Stimulated activated CD4-positive, alpha-beta T cell treated with anti-CD3 and anti-CD28 coated beads, TNF-alpha, amount 100 ng/mL, for 4 hours (primary cell): ENCODE measurements at regions not wholly inside any gene's neighbourhood (a gene's known extent, or its start where the extent isn't known, plus 50 kb on each side); places are given as distances from the start of the nearest gene placed in this dataset.
"Not testable (repeated sequence)": the region's sequence is repeated elsewhere in the genome, so short reads cannot be mapped to it uniquely, and the experiment has no call there.

Source experiments
- DNase-seq, 3 experiments: peaks; one replicate each; pipeline ENCODE4 v3.0.0-alpha.2; 2020; ENCODE audit warnings: low read depth in 3 of 3

DNA sequence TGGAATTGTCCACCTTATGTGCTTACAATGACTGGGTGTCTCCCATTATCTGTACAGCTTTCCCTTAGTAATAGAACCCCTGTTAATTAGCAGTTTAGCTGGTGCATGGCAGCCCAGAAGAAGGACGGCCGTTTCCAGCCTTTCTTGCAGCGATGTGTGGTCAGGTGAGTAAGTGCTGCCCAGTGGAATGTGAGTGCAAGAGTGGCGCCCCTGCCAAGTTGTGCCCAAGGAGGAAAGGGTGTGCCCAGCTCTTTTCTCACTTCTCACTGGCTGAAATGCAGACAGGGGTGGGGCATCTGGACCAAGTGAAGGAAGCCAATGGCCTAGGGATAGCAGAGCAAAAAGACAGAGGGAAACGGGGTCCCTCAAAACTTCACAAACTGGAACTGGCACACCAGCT, 296.8 kb downstream of the PREX1 start:
- no peak for DNase-seq

DNA sequence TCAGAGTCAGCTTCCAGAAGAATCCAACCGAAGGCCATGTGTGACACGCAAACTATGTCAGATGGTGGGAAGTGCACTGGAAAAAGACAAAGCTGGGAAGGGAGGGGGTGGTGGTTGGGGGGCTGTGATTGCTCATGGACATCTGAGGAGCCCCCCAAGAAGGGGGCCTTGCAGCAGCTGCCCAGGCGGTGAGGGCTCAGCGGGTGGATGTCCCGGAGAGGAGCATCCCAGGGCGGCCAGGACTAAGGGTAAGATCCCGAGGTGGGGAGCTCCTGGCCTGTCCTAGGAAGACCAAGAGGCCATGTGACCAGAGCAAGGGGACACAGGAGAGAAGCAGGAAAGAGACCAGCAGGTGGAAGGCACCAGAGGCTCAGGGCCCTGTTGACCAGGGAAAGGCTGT, 299.5 kb downstream of the PREX1 start:
- no peak for DNase-seq

DNA sequence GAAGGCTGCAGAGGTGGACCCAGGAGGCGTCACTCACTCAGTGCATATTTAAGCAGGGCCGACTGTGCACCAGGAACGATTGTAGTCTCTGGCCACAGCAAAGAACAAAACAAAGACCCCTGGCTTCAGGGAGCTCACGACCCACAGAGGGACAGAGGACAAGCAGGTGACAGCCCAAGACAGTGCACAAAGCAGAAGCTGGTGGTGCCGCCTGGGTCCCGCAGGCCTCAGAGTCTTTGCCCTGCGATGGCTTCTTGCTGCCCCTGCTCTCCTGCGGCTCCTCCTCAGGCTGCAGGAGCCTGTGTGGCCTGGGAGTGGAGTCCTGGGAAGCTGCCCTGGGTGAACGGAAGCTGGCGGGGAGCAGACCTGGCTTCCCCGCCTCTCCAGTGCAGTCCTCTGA, 300.0 kb downstream of the PREX1 start:
- no peak for DNase-seq

DNA sequence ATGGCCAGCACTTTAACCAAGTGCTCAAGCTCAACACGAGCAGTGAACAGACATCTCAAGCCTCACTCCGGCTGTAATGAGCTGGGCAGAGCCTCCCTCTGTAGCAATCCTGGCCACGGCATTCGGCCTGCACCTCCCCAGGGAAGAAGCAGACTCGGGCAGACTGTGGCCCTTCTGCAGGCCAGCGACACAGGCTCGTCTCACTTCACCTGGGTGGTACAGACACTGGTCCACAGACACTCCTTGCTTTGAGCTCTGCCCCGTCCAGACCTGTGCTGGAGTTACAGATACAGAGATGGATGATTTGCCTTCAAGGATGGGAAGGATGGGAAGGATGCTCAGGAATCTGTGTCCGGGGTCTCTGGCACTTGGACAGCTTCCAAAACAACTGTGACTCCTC, 300.9 kb downstream of the PREX1 start:
- DNase-seq, result no peak

DNA sequence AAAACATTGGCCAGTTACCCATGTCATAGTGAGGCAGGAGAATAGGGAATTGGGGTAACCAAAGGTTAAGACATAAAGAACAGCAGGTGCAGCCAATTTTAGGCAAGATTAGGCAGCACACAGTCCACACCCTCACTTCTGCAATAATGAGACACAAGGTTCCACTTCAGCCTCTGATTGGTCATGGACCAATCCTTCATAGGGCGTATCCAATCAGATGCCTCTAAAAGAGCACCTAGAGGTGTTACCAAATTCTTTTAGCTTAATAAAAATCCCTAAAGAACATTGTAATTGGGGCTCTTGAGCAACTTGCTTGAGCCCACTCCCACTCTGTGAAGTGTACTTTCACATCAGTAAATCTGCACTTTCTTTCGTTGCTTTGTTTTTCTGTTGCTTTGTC, 302.4 kb downstream of the PREX1 start:
- no peak for DNase-seq

DNA sequence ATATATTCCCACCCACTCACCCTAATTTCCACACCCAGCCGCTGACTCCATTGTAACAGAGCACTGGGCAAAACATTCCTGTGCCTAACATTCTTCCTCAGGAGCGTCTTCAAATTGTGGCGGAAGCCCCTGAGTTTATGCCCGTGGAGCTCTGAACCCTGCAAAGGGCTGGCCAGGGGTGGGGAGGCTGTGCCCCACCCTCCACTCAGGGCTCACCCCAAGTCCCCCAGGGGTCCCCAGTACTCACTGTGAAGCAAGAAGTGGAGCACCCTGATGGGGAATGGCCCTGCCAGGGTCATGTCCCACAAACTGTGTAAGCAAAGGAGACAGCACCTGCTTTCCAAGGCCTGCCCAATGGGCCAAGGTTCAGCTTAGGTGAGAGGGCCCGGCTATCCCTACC, 303.2 kb downstream of the PREX1 start:
- DNase-seq, result no peak

DNA sequence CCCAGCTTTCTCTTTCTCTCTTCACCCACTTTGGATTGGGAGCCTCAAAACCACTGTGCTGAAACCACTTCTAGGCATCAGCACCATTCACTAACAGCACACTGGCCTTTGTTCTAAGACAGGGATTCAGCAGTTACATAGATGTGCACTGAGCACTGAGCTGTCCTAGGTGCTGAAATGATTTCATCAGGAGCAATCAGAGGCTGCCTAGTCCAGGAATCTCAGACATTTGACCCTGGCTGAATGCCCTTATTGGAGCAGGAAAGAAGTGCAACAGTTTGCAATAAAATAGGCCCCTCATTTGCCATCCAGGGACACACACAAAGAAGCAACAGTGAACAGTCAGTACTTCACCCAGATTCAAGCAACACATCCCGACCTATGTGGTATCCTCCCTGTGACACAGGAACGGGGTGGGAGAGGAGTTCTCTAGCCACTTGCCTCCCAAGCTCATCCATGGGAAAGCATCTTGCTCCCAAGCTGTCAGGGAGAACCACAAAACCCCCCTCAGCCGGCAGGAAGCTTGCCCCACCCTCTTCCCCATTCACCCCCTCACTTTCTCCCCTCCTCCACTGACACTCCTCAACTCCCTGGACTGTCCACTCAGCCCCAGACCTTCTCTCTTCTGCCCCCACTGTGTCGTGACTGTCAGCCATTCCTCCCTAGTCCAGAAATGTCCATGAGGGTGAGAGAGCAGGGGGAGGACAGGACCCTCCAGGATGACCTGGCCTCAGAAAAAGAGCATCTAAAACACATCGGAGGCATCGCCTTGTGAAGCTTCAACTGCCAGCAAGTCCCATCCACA, 304.4 kb downstream of the PREX1 start:
- DNase-seq, result no peak

DNA sequence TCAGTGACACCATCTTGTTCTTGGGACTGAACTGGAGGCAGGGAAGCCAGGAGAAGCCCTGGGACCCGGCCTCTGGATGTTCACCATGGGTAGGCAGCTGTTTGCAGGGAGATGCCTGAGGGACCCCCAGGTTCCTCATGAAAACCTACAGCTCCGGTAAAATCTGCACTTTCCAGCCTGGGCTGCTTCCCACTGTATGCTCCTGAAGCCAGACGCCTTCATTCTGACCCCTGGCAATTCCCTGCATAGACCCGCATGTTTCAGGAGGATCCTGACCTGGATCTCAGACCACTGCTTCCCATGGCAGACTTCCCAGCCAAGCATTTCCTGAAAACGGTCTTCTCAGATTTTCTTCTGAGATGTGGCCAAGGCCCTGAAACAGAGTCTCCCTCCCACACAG, 306.7 kb downstream of the PREX1 start:
- DNase-seq, result no peak

DNA sequence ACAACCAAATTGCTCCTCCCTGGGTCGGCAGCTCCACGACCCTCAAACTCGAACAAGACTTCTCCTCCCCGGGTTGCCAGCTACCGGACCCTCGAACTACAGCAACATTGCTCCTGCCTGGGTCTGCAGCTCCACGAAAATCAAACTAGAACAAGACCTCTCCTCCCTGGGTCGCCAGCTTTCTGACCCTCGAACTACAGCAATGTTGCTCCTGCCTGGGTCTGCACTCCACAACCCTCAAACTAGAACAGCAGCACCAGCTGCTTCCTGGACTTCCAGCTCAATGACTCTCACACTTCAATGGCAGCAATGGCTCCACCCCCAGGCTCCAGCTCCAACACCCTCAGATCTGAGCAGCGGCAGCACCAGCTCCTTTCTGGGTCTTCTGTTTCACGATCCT, 311.6 kb downstream of the PREX1 start:
- not testable (repeated sequence) for DNase-seq

DNA sequence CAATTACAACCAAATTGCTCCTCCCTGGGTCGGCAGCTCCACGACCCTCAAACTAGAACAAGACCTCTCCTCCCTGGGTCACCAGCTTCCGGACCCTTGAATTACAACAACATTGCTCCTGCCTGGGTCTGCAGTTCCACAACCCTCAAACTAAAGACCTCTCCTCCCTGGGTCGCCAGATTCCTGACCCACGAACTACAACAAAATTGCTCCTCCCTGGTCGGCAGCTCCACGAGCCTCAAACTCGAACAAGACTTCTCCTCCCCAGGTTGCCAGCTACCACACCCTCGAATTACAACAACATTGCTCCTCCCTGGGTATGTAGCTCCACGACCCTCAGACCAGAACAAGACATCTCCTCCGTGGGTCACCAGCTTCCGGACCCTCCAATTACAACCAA, 313.2 kb downstream of the PREX1 start:
- not testable (repeated sequence) for DNase-seq

DNA sequence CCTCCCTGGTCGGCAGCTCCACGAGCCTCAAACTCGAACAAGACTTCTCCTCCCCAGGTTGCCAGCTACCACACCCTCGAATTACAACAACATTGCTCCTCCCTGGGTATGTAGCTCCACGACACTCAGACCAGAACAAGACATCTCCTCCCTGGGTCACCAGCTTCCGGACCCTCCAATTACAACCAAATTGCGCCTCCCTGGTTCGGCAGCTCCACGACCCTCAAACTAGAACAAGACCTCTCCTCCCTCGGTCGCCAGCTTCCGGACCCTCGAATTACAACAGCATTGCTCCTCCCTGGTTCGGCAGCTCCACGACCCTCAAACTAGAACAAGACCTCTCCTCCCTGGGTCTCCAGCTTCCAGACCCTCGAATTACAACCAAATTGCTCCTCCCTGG, 315.3 kb downstream of the PREX1 start:
- not testable (repeated sequence) for DNase-seq

DNA sequence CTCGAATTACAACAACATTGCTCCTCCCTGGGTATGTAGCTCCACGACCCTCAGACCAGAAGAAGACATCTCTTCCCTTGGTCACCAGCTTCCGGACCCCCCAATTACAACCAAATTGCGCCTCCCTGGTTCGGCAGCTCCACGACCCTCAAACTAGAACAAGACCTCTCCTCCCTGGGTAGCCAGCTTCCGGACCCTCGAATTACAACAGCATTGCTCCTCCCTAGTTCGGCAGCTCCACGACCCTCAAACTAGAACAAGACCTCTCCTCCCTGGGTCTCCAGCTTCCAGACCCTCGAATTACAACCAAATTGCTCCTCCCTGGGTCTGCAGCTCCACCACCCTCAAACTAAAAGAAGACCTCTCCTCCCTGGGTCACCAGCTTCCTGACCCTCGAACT, 322.7 kb downstream of the PREX1 start:
- not testable (repeated sequence) for DNase-seq

DNA sequence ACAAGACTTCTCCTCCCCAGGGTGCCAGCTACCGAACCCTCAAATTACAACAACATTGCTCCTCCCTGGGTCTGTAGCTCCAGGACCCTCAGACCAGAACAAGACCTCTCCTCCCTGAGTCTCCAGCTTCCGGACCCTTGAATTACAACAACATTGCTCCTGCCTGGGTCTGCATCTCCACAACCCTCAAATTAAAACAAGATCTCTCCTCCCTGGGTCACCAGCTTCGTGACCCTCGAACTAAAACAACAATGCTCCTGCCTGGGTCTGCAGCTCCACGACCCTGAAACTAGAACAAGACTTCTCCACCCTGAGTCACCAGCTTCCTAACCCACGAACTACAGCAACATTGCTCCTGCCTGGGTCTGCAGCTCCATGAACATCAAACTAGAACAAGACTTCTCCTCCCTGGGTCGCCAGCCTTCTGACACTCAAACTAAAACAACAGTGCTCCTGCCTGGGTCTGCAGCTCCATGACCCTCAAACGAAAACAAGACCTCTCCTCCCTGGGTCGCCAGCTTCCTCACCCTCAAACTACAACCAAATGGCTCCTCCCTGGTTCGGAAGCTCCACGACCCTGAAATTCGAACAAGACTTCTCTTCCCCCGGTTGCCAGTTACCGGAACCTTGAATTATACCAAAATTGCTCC, 324.5 kb downstream of the PREX1 start:
- no peak for DNase-seq

DNA sequence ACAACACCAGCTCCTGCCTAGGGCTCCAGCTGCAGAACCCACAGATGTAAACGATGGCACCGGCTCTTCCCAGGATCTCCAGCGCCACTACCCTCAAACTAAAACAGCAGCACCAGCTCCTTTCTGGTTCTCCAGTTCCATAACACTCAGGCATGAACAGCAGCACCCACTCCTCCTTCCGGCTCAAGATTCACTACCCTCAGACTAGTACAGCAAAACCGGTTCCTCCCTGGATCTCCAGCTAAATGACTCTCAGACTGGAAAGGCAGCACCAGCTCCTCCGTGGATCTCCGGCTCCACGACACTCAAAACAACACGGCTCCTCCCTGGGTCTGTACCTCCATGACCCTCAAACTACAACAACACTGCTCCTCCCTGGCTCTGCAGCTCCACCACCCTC, 325.0 kb downstream of the PREX1 start:
- DNase-seq, result no peak

DNA sequence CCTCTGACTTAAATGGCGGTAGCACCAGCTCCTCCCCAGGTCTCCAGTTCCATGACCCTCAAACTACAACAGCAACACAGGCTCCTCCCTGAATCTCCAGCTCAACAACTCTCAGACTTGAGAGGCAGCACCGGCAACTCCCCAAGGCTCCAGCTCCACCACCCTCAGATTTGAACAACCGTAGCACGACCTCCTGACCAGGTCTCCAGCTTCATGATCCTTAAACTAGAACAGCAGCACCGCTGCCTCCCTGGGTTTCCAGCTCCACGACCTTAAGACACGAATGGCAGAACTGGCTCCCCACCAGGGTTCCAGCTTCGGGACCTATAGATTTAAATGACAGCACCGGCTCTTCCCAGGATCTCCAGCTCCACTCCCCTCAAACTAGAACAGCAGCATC, 325.8 kb downstream of the PREX1 start:
- no peak for DNase-seq

DNA sequence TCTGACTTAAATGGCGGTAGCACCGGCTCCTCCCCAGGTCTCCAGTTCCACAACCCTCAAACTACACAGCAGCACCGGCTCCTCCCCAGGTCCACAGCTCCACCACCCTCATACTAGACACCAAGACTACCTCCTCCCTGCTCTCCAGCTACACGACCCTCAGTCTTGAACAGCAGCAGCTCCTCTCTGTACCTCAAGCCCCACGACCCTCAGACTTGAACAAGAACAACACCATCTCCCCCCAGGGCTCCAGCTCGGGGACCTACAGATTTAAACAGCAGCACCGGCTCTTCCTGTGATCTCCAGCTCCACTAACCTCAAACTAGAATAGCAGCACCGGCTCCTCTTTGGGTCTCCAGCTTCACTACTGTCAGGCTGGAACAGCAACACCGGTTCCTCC, 326.9 kb downstream of the PREX1 start:
- not testable (repeated sequence) for DNase-seq

DNA sequence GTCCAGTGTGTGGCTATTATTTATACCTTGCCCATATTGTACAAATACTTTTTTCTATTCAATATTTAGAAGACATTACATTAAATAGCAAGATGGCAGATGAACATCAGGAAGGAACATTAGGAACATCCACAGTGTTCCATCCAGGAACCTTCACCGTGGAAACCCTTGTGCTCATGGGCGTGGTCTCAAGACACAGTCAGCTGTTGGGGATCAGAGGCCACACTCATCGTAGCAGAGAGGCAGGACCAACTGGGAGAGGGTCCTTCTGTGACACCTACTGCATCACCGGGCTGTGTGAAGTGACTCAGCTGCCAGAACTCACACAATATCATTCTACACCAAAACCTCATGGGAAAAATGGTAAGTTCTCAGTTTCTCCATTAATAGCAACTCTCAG, 328.9 kb downstream of the PREX1 start:
- not testable (repeated sequence) for DNase-seq

DNA sequence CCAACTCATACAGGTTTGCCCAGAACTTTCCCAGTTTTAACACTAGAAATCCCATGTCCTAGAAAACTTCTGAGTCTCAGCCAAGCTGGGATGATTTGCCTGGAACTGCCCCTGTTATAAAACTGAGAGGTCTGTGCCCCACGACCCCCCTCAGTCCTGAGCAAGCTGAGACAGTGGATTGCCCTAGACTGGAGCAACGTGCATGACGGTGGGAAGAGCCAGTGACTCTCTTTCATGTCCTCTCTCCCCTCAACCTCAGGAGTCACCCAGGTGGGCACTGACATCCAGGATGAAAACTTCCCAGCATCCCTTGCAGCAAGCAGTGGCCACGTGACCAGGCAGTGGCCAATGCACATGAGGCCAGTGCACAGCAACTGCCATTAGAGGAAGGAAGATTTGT, 329.7 kb downstream of the PREX1 start:
- not testable (repeated sequence) for DNase-seq

DNA sequence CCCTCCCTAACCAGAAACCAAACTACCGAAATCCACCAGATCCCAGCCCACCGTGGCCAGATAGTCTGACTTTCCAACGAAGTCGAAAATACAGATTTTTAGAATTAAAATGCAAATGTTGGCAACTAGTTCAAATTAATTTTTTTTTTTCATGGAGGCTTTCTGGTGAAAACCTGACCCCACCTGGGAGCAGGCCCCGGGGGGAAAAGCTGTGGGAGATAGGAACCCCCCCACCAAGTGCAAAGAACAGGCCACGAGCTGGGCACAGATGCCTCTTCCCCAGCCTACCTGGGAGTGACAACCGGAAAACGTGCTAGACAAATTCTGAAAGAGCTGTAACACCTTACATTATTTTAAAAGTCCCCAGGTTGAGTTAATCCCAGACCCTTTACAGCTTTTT, 333.8 kb downstream of the PREX1 start:
- DNase-seq, result no peak

DNA sequence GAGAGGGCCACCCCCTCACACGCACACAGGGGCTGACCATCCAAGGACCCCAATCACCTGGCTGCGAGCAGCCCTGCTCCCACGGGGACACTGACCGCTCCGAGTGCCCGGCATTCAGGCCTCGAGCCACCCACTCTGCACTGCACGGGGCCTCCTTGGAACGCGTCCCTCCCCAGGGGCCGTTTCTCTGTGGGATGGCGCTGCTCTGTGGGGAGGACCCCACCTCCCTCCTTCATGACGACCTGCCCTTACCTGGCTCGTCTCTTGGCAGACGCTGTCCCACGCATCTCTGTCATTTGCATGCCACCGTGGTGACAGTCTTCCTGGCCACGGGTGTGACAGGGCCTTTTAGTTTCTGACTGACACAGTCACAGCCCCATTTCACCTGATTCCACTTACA, 334.5 kb downstream of the PREX1 start:
- DNase-seq, result not testable (repeated sequence)

DNA sequence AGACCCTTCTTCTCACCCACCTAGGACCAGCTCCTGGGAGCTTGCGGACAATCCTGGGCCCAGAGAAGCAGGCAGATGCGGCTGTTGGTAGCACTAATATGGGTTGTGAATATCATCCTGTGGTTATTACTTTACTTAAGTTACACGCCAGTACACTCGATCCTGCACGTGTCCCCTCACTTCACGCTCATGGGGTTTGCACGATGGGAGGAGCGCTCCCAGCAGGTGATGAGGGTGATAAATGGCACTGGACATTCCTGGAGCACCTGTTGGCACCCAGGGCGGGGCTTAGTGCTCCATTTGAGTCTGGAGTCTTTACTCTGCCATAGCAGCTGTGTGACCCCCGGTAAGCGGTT, 335.1 kb downstream of the PREX1 start:
- no peak for DNase-seq

DNA sequence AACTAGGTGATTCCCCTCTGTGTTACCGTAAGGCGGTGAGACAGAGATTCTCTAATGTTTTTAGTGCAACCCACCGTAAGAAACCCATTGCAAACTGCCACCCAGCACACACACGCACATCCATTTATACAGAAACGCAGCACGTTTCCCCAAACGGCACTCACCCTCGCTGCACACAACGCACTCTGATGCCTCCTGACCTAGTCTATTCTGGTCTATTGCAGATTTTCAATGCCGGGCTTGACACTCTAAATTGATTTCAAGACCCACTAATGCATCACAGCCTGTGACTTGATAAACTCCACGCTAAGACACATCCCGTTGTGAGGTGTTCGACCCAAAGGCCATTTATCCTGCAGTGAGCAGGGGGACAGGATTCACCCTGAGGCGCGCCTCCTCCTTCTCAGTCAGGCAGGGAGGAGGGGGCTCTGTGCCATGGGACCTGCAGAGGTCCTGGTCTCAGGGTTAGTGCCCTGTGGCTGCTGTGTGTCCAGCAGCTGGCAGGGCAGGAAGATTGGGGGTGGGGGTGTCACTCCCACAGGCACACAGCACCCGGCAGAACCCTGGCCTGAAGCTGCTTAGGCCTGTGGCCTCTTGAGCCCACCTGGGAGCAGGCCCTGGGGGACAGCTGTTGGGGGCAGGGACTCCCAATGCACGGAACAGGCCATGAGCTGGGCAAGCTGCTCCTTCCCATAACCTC, 335.6 kb downstream of the PREX1 start:
- DNase-seq, result no peak
